Mucosa of stomach (tissue), 1 donor: ENCODE measurements at regions not wholly inside any gene's neighbourhood (a gene's known extent, or its start where the extent isn't known, plus 50 kb on each side); places are given as distances from the start of the nearest gene placed in this dataset.
"Not testable (repeated sequence)": the region's sequence is repeated elsewhere in the genome, so short reads cannot be mapped to it uniquely, and the experiment has no call there.

Experiments used
- H3K27me3 ChIP-seq: one replicate; pipeline ENCODE4 v1.7.0; 2013; ENCODE audit warnings: mild to moderate bottlenecking, low read length; ENCODE audit not compliant: control insufficient read depth, insufficient read depth
- H3K36me3 ChIP-seq: one replicate; pipeline ENCODE4 v1.7.0; 2013; ENCODE audit warnings: low read length; ENCODE audit not compliant: control insufficient read depth, insufficient read depth
- H3K4me1 ChIP-seq: one replicate; pipeline ENCODE4 v1.7.0; 2013; ENCODE audit warnings: mild to moderate bottlenecking, low read length; ENCODE audit not compliant: control insufficient read depth, insufficient read depth
- H3K4me3 ChIP-seq: one replicate; pipeline ENCODE4 v1.7.0; 2013; ENCODE audit warnings: low read length
- H3K9ac ChIP-seq: one replicate; pipeline ENCODE4 v1.7.0; 2013; ENCODE audit warnings: mild to moderate bottlenecking, low read length, moderate library complexity
- H3K9me3 ChIP-seq: one replicate; pipeline ENCODE4 v1.7.0; 2013; ENCODE audit warnings: mild to moderate bottlenecking, low read length, moderate library complexity; ENCODE audit not compliant: control insufficient read depth
- donor health status: Pancreatic carcinoma.

GRCh38 chr1:87973896-87974295 is 645.2 kb downstream of the LMO4 start:
- Histone ChIP-seq H3K27me3 (no peaks in the 10 kb centered on the region), H3K9me3 (no peaks in the 10 kb centered on the region), H3K9ac (no peak overlapping the region), H3K4me1 (no peaks in the 10 kb centered on the region), H3K4me3 (no peak overlapping the region), H3K36me3 (no peaks in the 10 kb centered on the region)

- H3K36me3 ChIP-seq, result no peaks in the 10 kb centered on the region
- no peaks in the 10 kb centered on the region for H3K27me3 ChIP-seq
- H3K9me3 ChIP-seq, result no peaks in the 10 kb centered on the region
- H3K4me3 ChIP-seq, result no peak overlapping the region
- H3K4me1 ChIP-seq, result no peaks in the 10 kb centered on the region
- no peak overlapping the region for H3K9ac ChIP-seq
These were observed 647.6 kb downstream of the LMO4 start for GRCh38 chr1:87976316-87976715.

GRCh38 chr1:87977145-87977544 is 648.5 kb downstream of the LMO4 start:
- H3K4me3 ChIP-seq, result no peak overlapping the region
- H3K4me1 ChIP-seq, result no peaks in the 10 kb centered on the region
- no peaks in the 10 kb centered on the region for H3K27me3 ChIP-seq
- H3K9ac ChIP-seq, result no peak overlapping the region
- no peaks in the 10 kb centered on the region for H3K36me3 ChIP-seq
- no peaks in the 10 kb centered on the region for H3K9me3 ChIP-seq

GRCh38 chr1:87979079-87979478 is 650.4 kb downstream of the LMO4 start:
- H3K9me3 ChIP-seq, result no peaks in the 10 kb centered on the region
- no peak overlapping the region for H3K9ac ChIP-seq
- H3K36me3 ChIP-seq, result no peaks in the 10 kb centered on the region
- H3K4me1 ChIP-seq, result peaks cover 5% of the 10 kb centered on the region
- no peak overlapping the region for H3K4me3 ChIP-seq
- H3K27me3 ChIP-seq, result no peaks in the 10 kb centered on the region

GRCh38 chr1:87980494-87980893 is 651.8 kb downstream of the LMO4 start:
- no peaks in the 10 kb centered on the region for H3K27me3 ChIP-seq
- peaks cover 12% of the 10 kb centered on the region for H3K4me1 ChIP-seq
- no peak overlapping the region for H3K4me3 ChIP-seq
- no peaks in the 10 kb centered on the region for H3K36me3 ChIP-seq
- no peak overlapping the region for H3K9ac ChIP-seq
- no peaks in the 10 kb centered on the region for H3K9me3 ChIP-seq

- H3K36me3 ChIP-seq, result no peaks in the 10 kb centered on the region
- peaks cover 17% of the 10 kb centered on the region for H3K4me1 ChIP-seq
- H3K9me3 ChIP-seq, result no peaks in the 10 kb centered on the region
- no peak overlapping the region for H3K4me3 ChIP-seq
- no peak overlapping the region for H3K9ac ChIP-seq
- H3K27me3 ChIP-seq, result no peaks in the 10 kb centered on the region
These were observed 652.7 kb downstream of the LMO4 start for GRCh38 chr1:87981386-87981785.

GRCh38 chr1:87981810-87982209 is 653.1 kb downstream of the LMO4 start:
- Histone ChIP-seq H3K27me3 (no peaks in the 10 kb centered on the region), H3K4me3 (no peak overlapping the region), H3K4me1 (peaks cover 22% of the 10 kb centered on the region), H3K36me3 (no peaks in the 10 kb centered on the region), H3K9me3 (no peaks in the 10 kb centered on the region), H3K9ac (no peak overlapping the region)

- Histone ChIP-seq H3K4me3 (no peak overlapping the region), H3K27me3 (no peaks in the 10 kb centered on the region), H3K36me3 (no peaks in the 10 kb centered on the region), H3K9ac (no peak overlapping the region), H3K9me3 (no peaks in the 10 kb centered on the region), H3K4me1 (peaks cover 25% of the 10 kb centered on the region)
These were observed 655.2 kb downstream of the LMO4 start for GRCh38 chr1:87983841-87984240.

- Histone ChIP-seq H3K9ac (no peak overlapping the region), H3K4me3 (no peak overlapping the region), H3K36me3 (no peaks in the 10 kb centered on the region), H3K9me3 (no peaks in the 10 kb centered on the region), H3K27me3 (no peaks in the 10 kb centered on the region), H3K4me1 (peaks cover 25% of the 10 kb centered on the region)
These were observed 656.4 kb downstream of the LMO4 start for GRCh38 chr1:87985071-87985470.

GRCh38 chr1:87986130-87986866 is 657.6 kb downstream of the LMO4 start:
- no peaks in the 10 kb centered on the region for H3K9me3 ChIP-seq
- H3K4me3 ChIP-seq, result no peak overlapping the region
- no peak overlapping the region for H3K9ac ChIP-seq
- H3K36me3 ChIP-seq, result no peaks in the 10 kb centered on the region
- H3K27me3 ChIP-seq, result no peaks in the 10 kb centered on the region
- H3K4me1 ChIP-seq, result peaks cover 25% of the 10 kb centered on the region

- H3K4me3 ChIP-seq, result no peak overlapping the region
- no peaks in the 10 kb centered on the region for H3K9me3 ChIP-seq
- H3K27me3 ChIP-seq, result no peaks in the 10 kb centered on the region
- no peaks in the 10 kb centered on the region for H3K36me3 ChIP-seq
- no peak overlapping the region for H3K9ac ChIP-seq
- peaks cover 20% of the 10 kb centered on the region for H3K4me1 ChIP-seq
These were observed 660.7 kb downstream of the LMO4 start for GRCh38 chr1:87989346-87989745.

GRCh38 chr1:87992536-87992935 is 663.9 kb downstream of the LMO4 start:
- H3K4me1 ChIP-seq, H3K4me3 ChIP-seq, H3K9ac ChIP-seq, H3K9me3 ChIP-seq, H3K36me3 ChIP-seq, H3K27me3 ChIP-seq: not testable (repeated sequence)

GRCh38 chr1:87993051-87993450 is 664.4 kb downstream of the LMO4 start:
- H3K4me3 ChIP-seq, result no peak overlapping the region
- H3K27me3 ChIP-seq, result no peaks in the 10 kb centered on the region

More at GRCh38 chr1:87993051-87993450, 664.4 kb downstream of the LMO4 start:
- no peak overlapping the region for H3K9ac ChIP-seq
- H3K36me3 ChIP-seq, result no peaks in the 10 kb centered on the region
- no peaks in the 10 kb centered on the region for H3K4me1 ChIP-seq
- H3K9me3 ChIP-seq, result no peaks in the 10 kb centered on the region
